ENCODE measurements at regions not wholly inside any gene's neighbourhood (a gene's known extent, or its start where the extent isn't known, plus 50 kb on each side); places are given as distances from the start of the nearest gene placed in this dataset.

- no peak for TF ChIP-seq CTCF (IDR thresholded peaks at IDR 0.05)
- no peak for TF ChIP-seq POLR2A (IDR thresholded peaks at IDR 0.05)
Measured at GRCh38 chr1:56028244-56028643, 551.1 kb downstream of the PLPP3 start.
